ENCODE measurements at regions not wholly inside any gene's neighbourhood (a gene's known extent, or its start where the extent isn't known, plus 50 kb on each side); places are given as distances from the start of the nearest gene placed in this dataset.
"Not testable (repeated sequence)": the region's sequence is repeated elsewhere in the genome, so short reads cannot be mapped to it uniquely, and the experiment has no call there.

DNA sequence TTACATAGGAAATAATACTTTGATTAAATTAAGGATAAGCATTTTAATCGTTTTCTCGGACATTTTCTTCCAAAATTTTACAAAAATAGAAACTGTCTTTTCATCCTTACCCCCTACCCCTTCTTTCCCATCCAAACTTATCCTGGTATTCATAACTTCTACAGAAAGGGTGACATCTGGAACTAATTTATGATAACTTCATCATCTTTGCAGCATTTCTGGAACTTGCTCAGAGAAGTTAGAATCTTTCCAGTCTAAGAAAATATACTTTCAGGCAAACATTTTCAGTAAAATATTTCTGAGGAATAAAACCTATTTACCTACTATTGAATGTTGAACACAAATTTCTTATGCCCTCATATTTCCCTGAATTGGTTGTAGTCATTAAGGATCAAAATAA, 309.0 kb downstream of the MAN2A1 start:
- DNase-seq (ENCODE audit: low spot score, unreplicated experiment), result no peak
- Mint-ChIP-seq H3K4me3 (ENCODE audit: low read depth) (no peak overlapping the region), H3K27me3 (no peaks in the 10 kb centered on the region), H3K27ac (no peak overlapping the region), H3K4me1 (ENCODE audit: low read depth) (peaks cover 3% of the 10 kb centered on the region), H3K36me3 (ENCODE audit: insufficient read depth) (no peaks in the 10 kb centered on the region), H3K9me3 (ENCODE audit: low read depth) (peaks cover 5% of the 10 kb centered on the region)
- TF ChIP-seq, protein P1, sequence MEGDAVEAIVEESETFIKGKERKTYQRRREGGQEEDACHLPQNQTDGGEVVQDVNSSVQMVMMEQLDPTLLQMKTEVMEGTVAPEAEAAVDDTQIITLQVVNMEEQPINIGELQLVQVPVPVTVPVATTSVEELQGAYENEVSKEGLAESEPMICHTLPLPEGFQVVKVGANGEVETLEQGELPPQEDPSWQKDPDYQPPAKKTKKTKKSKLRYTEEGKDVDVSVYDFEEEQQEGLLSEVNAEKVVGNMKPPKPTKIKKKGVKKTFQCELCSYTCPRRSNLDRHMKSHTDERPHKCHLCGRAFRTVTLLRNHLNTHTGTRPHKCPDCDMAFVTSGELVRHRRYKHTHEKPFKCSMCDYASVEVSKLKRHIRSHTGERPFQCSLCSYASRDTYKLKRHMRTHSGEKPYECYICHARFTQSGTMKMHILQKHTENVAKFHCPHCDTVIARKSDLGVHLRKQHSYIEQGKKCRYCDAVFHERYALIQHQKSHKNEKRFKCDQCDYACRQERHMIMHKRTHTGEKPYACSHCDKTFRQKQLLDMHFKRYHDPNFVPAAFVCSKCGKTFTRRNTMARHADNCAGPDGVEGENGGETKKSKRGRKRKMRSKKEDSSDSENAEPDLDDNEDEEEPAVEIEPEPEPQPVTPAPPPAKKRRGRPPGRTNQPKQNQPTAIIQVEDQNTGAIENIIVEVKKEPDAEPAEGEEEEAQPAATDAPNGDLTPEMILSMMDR (IDR thresholded peaks at IDR 0.05; ENCODE audit: unreplicated experiment), result no peak

DNA sequence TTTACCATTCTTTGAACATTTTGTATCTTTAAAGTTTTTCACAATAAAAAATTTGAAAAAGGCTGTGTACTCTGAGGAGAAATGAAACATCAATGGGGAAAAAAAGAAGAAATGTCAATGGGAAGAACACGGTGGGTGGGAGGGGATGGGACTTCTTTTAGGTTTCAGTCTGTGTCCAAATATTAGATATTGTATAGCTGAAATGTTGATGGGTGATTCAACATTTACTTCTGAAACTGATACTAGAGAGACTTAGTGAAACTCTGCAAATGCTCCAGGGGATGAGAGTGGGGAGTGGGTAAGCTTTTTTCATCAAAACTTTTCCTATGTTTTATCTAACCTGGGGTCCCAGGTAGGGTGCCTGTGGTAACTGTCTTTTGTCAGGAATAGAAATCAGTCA, 311.9 kb downstream of the MAN2A1 start:
- H3K9me3 Mint-ChIP-seq (ENCODE audit: low read depth), result peaks cover 5% of the 10 kb centered on the region
- no peak overlapping the region for H3K27ac Mint-ChIP-seq
- H3K36me3 Mint-ChIP-seq (ENCODE audit: insufficient read depth), result no peaks in the 10 kb centered on the region
- peaks cover 3% of the 10 kb centered on the region for H3K4me1 Mint-ChIP-seq (ENCODE audit: low read depth)
- no peak for DNase-seq (ENCODE audit: low spot score, unreplicated experiment)
- TF ChIP-seq, protein P1 (IDR thresholded peaks at IDR 0.05; ENCODE audit: unreplicated experiment), result no peak
- no peaks in the 10 kb centered on the region for H3K27me3 Mint-ChIP-seq
- H3K4me3 Mint-ChIP-seq (ENCODE audit: low read depth), result no peak overlapping the region

DNA sequence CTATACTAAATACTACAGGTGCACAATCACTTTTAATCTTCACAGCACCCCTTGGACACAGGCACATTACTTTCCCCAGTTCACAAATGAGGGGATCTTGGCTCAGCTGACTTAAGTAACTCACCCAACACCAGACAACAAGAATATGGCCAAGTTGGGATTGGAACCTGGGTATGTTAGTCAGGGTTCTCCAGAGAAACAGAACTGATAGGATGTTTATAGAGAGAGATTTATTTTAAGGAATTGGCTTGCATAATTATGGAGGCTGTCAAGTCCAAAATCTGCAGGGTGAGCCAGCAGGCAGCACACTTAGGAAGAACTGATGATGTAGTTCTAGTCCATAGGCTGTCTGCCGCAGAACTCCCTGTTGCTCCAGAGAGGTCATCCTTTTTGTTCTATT, 312.9 kb downstream of the MAN2A1 start:
- TF ChIP-seq, protein P1 (IDR thresholded peaks at IDR 0.05; ENCODE audit: unreplicated experiment), result no peak
- no peak overlapping the region for H3K4me3 Mint-ChIP-seq (ENCODE audit: low read depth)
- H3K4me1 Mint-ChIP-seq (ENCODE audit: low read depth), result no peaks in the 10 kb centered on the region
- DNase-seq (ENCODE audit: low spot score, unreplicated experiment), result no peak
- no peak overlapping the region for H3K27ac Mint-ChIP-seq
- no peaks in the 10 kb centered on the region for H3K27me3 Mint-ChIP-seq
- H3K9me3 Mint-ChIP-seq (ENCODE audit: low read depth), result peaks cover 5% of the 10 kb centered on the region
- no peaks in the 10 kb centered on the region for H3K36me3 Mint-ChIP-seq (ENCODE audit: insufficient read depth)

DNA sequence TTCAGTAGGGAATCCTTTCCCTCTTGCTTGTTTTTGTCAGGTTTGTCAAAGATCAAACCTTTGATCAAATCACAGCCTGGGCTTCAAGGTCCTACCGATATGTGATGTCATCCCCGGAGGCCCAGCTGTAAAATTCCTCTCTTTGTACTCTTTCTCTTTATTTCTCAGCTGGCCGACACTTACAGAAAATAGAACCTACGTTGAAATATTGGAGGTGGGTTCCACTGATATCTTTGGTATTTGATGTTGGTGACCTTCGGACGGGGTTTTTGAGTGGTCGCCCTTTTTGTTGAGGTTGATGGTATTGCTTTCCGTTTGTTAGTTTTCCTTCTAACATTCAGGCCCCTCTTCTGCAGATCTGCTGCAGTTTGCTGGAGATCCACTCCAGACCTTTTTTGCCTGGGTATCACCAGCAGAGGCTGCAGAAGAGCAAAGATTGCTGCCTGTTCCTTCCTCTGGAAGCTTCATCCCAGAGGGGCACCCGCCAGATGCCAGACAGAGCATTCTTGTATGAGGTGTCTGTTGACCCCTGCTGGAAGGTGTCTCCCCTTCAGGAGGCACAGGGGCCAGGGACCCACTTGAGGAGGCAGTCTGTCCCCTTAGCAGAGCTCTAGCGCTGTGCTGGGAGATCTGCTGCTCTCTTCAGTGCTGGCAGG, 316.3 kb downstream of the MAN2A1 start:
- H3K36me3 Mint-ChIP-seq (ENCODE audit: insufficient read depth); H3K9me3 Mint-ChIP-seq (ENCODE audit: low read depth); H3K4me1 Mint-ChIP-seq (ENCODE audit: low read depth); DNase-seq (ENCODE audit: low spot score, unreplicated experiment); H3K27me3 Mint-ChIP-seq; H3K4me3 Mint-ChIP-seq (ENCODE audit: low read depth); H3K27ac Mint-ChIP-seq: not testable (repeated sequence)

DNA sequence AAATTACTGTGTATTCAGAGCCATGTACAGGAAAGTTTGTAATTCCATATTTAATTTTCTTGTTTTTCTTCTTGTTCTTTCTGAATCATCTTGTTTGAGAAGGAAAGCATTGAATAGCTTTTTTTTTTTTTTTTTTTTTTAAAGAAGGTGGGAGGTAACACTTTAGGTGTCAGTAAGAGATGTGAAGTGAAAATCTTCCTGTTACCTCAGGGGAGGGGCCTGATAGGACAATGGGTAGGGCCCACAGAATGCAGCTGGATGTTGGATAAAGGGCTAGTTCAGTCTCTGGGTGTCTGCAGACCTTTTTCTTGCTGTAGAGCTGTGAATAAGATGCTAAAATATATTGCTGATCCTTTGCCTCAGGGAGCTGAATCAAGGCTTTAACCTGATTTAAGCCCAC, 317.4 kb downstream of the MAN2A1 start:
- TF ChIP-seq, protein P1 (IDR thresholded peaks at IDR 0.05; ENCODE audit: unreplicated experiment), result no peak
- Mint-ChIP-seq H3K9me3 (ENCODE audit: low read depth) (no peaks in the 10 kb centered on the region), H3K36me3 (ENCODE audit: insufficient read depth) (no peaks in the 10 kb centered on the region), H3K27ac (no peak overlapping the region), H3K4me3 (ENCODE audit: low read depth) (no peak overlapping the region), H3K27me3 (no peaks in the 10 kb centered on the region), H3K4me1 (ENCODE audit: low read depth) (no peaks in the 10 kb centered on the region)
- DNase-seq (ENCODE audit: low spot score, unreplicated experiment), result no peak

DNA sequence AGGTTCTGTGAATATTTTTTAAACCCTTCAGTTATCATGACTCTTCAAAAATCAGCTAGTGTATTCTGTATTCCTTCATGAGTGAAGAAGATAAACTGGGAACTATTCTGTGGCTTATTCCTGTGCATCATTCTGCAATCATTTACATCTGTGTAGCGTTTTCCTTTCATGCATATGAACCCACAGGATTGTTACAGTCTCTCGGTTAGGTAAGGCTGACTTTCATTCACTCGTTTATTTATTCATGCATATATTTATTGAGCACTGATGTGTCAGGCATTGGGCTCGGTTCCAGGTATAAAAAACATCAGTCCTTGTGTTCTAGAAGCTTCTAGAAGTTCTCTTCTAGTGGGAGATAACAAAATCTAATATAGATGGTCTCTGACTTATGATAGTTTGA, 318.4 kb downstream of the MAN2A1 start:
- no peak for DNase-seq (ENCODE audit: low spot score, unreplicated experiment)
- Mint-ChIP-seq H3K4me3 (ENCODE audit: low read depth) (no peak overlapping the region), H3K36me3 (ENCODE audit: insufficient read depth) (no peaks in the 10 kb centered on the region), H3K9me3 (ENCODE audit: low read depth) (peaks cover 4% of the 10 kb centered on the region), H3K27ac (no peak overlapping the region), H3K27me3 (no peaks in the 10 kb centered on the region), H3K4me1 (ENCODE audit: low read depth) (no peaks in the 10 kb centered on the region)
- TF ChIP-seq, protein P1 (IDR thresholded peaks at IDR 0.05; ENCODE audit: unreplicated experiment), result no peak
